ENCODE measurements at regions not wholly inside any gene's neighbourhood (a gene's known extent, or its start where the extent isn't known, plus 50 kb on each side); places are given as distances from the start of the nearest gene placed in this dataset.

DNA sequence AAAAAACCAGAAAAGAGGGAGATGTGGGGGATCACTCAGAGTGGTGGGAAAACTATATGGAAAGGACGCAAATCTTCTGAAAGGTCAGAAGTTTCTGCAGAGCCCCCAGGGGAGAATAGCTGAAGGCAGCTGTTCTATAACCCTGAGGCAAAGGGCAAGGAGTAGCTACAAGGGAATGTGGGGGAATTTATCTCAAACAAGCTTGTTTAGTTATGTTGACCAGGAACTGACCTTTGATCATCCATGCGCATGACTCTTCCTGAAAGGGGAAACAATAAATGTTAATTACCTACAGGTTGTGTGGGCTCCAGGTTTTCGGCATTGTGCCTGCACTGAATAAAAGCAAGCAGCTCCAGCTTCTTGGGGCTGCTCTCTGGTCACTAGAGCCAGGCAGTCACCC, 968.5 kb downstream of the AACS start:
- ATAC-seq, result no peak
- H3K27ac Mint-ChIP-seq, result no peak overlapping the region
- H3K9me3 Mint-ChIP-seq, result peaks cover 84% of the 10 kb centered on the region
- peaks cover 8% of the 10 kb centered on the region for H3K27me3 Mint-ChIP-seq (ENCODE audit: low read depth)
- DNase-seq (ENCODE audit: low spot score), result no peak
- no peak overlapping the region for H3K4me3 Mint-ChIP-seq
- no peaks in the 10 kb centered on the region for H3K4me1 Mint-ChIP-seq
- CTCF ChIA-PET, result no interaction called here
- peaks cover 82% of the 10 kb centered on the region for H3K36me3 Mint-ChIP-seq
- TF ChIP-seq KAT7 (CRISPR knock-in tag; IDR thresholded peaks at IDR 0.05; ENCODE audit: borderline replicate concordance), result no peak
- TF ChIP-seq, protein P1, sequence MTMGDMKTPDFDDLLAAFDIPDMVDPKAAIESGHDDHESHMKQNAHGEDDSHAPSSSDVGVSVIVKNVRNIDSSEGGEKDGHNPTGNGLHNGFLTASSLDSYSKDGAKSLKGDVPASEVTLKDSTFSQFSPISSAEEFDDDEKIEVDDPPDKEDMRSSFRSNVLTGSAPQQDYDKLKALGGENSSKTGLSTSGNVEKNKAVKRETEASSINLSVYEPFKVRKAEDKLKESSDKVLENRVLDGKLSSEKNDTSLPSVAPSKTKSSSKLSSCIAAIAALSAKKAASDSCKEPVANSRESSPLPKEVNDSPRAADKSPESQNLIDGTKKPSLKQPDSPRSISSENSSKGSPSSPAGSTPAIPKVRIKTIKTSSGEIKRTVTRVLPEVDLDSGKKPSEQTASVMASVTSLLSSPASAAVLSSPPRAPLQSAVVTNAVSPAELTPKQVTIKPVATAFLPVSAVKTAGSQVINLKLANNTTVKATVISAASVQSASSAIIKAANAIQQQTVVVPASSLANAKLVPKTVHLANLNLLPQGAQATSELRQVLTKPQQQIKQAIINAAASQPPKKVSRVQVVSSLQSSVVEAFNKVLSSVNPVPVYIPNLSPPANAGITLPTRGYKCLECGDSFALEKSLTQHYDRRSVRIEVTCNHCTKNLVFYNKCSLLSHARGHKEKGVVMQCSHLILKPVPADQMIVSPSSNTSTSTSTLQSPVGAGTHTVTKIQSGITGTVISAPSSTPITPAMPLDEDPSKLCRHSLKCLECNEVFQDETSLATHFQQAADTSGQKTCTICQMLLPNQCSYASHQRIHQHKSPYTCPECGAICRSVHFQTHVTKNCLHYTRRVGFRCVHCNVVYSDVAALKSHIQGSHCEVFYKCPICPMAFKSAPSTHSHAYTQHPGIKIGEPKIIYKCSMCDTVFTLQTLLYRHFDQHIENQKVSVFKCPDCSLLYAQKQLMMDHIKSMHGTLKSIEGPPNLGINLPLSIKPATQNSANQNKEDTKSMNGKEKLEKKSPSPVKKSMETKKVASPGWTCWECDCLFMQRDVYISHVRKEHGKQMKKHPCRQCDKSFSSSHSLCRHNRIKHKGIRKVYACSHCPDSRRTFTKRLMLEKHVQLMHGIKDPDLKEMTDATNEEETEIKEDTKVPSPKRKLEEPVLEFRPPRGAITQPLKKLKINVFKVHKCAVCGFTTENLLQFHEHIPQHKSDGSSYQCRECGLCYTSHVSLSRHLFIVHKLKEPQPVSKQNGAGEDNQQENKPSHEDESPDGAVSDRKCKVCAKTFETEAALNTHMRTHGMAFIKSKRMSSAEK (CRISPR knock-in tag; IDR thresholded peaks at IDR 0.05; ENCODE audit: borderline replicate concordance), result no peak
- no peak for TF ChIP-seq CBFB (CRISPR knock-in tag; IDR thresholded peaks at IDR 0.05; ENCODE audit: low read depth)
- TF ChIP-seq EMX1 (CRISPR knock-in tag; IDR thresholded peaks at IDR 0.05), result no peak
- TF ChIP-seq ZNF317 (CRISPR knock-in tag; IDR thresholded peaks at IDR 0.05; ENCODE audit: borderline replicate concordance, low read depth), result no peak
- TF ChIP-seq, protein P2, sequence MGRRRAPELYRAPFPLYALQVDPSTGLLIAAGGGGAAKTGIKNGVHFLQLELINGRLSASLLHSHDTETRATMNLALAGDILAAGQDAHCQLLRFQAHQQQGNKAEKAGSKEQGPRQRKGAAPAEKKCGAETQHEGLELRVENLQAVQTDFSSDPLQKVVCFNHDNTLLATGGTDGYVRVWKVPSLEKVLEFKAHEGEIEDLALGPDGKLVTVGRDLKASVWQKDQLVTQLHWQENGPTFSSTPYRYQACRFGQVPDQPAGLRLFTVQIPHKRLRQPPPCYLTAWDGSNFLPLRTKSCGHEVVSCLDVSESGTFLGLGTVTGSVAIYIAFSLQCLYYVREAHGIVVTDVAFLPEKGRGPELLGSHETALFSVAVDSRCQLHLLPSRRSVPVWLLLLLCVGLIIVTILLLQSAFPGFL (CRISPR knock-in tag; IDR thresholded peaks at IDR 0.05; ENCODE audit: borderline replicate concordance), result no peak
- TF ChIP-seq NR1H2 (CRISPR knock-in tag; IDR thresholded peaks at IDR 0.05), result no peak
- TF ChIP-seq ZNF396 (CRISPR knock-in tag; IDR thresholded peaks at IDR 0.05; ENCODE audit: borderline replicate concordance), result no peak
- no peak for TF ChIP-seq ATF6 (CRISPR knock-in tag; IDR thresholded peaks at IDR 0.05)
- no peak for TF ChIP-seq NFYB (CRISPR knock-in tag; conservative IDR thresholded peaks at IDR 0.05; ENCODE audit: low read depth)
- no peak for TF ChIP-seq ZNF416 (CRISPR knock-in tag; IDR thresholded peaks at IDR 0.05)
- POLR2A ChIA-PET, result no interaction called here

- H3K4me1 Mint-ChIP-seq, result no peaks in the 10 kb centered on the region
- peaks cover 75% of the 10 kb centered on the region for H3K36me3 Mint-ChIP-seq
- CTCF ChIA-PET, result no interaction called here
- no peak for DNase-seq (ENCODE audit: low spot score)
- no peak overlapping the region for H3K27ac Mint-ChIP-seq
- no peak for ATAC-seq
- peaks cover 69% of the 10 kb centered on the region for H3K9me3 Mint-ChIP-seq
- POLR2A ChIA-PET, result no interaction called here
- H3K27me3 Mint-ChIP-seq (ENCODE audit: low read depth), result peaks cover 4% of the 10 kb centered on the region; the same call in 1 of the 2 replicates
- no peak overlapping the region for H3K4me3 Mint-ChIP-seq
- TF ChIP-seq, protein P3, sequence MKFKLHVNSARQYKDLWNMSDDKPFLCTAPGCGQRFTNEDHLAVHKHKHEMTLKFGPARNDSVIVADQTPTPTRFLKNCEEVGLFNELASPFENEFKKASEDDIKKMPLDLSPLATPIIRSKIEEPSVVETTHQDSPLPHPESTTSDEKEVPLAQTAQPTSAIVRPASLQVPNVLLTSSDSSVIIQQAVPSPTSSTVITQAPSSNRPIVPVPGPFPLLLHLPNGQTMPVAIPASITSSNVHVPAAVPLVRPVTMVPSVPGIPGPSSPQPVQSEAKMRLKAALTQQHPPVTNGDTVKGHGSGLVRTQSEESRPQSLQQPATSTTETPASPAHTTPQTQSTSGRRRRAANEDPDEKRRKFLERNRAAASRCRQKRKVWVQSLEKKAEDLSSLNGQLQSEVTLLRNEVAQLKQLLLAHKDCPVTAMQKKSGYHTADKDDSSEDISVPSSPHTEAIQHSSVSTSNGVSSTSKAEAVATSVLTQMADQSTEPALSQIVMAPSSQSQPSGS (CRISPR knock-in tag; IDR thresholded peaks at IDR 0.05; ENCODE audit: borderline replicate concordance, low read depth), result no peak
- TF ChIP-seq NR2C2 (CRISPR knock-in tag; IDR thresholded peaks at IDR 0.05), result no peak
- no peak for TF ChIP-seq GTF2I (CRISPR knock-in tag; conservative IDR thresholded peaks at IDR 0.05)
- TF ChIP-seq PRRX2 (CRISPR knock-in tag; IDR thresholded peaks at IDR 0.05), result no peak
- TF ChIP-seq TP53 (CRISPR knock-in tag; IDR thresholded peaks at IDR 0.05), result no peak
- TF ChIP-seq E2F1 (CRISPR knock-in tag; IDR thresholded peaks at IDR 0.05), result no peak
- no peak for TF ChIP-seq CREB1 (CRISPR knock-in tag; IDR thresholded peaks at IDR 0.05)
- no peak for TF ChIP-seq FOXK1 (CRISPR knock-in tag; IDR thresholded peaks at IDR 0.05)
- no peak for TF ChIP-seq NFE2L1 (CRISPR knock-in tag; IDR thresholded peaks at IDR 0.05)
- TF ChIP-seq, protein P4, sequence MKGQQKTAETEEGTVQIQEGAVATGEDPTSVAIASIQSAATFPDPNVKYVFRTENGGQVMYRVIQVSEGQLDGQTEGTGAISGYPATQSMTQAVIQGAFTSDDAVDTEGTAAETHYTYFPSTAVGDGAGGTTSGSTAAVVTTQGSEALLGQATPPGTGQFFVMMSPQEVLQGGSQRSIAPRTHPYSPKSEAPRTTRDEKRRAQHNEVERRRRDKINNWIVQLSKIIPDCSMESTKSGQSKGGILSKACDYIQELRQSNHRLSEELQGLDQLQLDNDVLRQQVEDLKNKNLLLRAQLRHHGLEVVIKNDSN (CRISPR knock-in tag; IDR thresholded peaks at IDR 0.05), result no peak
- TF ChIP-seq NR1H2 (CRISPR knock-in tag; IDR thresholded peaks at IDR 0.05), result no peak
- no peak for TF ChIP-seq PRDM15 (CRISPR knock-in tag; IDR thresholded peaks at IDR 0.05)
Observed at GRCh38 chr12:126036348-126036747, 971.1 kb downstream of the AACS start.
